Endothelial cell (in vitro differentiated cells): ENCODE measurements at regions not wholly inside any gene's neighbourhood (a gene's known extent, or its start where the extent isn't known, plus 50 kb on each side); places are given as distances from the start of the nearest gene placed in this dataset.

Experiments used
- DNase-seq: peaks from one replicate; pipeline ENCODE4 v3.0.0; 2021; ENCODE audit warnings: low spot score
- H3K27ac Mint-ChIP-seq: one replicate; pipeline ENCODE4 v1.8.0; 2021; ENCODE audit warnings: mixed read lengths, inconsistent platforms; ENCODE audit not compliant: unreplicated experiment
- H3K27me3 Mint-ChIP-seq: one replicate; pipeline ENCODE4 v1.8.0; 2021; ENCODE audit warnings: mild to moderate bottlenecking, moderate library complexity, mixed read lengths, inconsistent platforms; ENCODE audit not compliant: unreplicated experiment
- H3K36me3 Mint-ChIP-seq: one replicate; pipeline ENCODE4 v1.8.0; 2021; ENCODE audit warnings: mild to moderate bottlenecking, low read depth, mixed read lengths, inconsistent platforms; ENCODE audit not compliant: unreplicated experiment
- H3K4me1 Mint-ChIP-seq: one replicate; pipeline ENCODE4 v1.8.0; 2021; ENCODE audit warnings: mild to moderate bottlenecking, mixed read lengths, inconsistent platforms; ENCODE audit not compliant: unreplicated experiment
- H3K4me3 Mint-ChIP-seq: one replicate; pipeline ENCODE4 v1.8.0; 2021; ENCODE audit warnings: mild to moderate bottlenecking, mixed read lengths, inconsistent platforms; ENCODE audit not compliant: unreplicated experiment
- H3K9me3 Mint-ChIP-seq: one replicate; pipeline ENCODE4 v1.8.0; 2021; ENCODE audit warnings: mixed read lengths, inconsistent platforms; ENCODE audit not compliant: unreplicated experiment
- TF ChIP-seq, protein P1 (sequence below): fragments of 200-600 bp; sonication (generic); IDR thresholded peaks from one replicate; pipeline ENCODE4 v1.5.0; 2021; ENCODE audit warnings: antibody characterized with exemption; ENCODE audit not compliant: unreplicated experiment

DNA sequence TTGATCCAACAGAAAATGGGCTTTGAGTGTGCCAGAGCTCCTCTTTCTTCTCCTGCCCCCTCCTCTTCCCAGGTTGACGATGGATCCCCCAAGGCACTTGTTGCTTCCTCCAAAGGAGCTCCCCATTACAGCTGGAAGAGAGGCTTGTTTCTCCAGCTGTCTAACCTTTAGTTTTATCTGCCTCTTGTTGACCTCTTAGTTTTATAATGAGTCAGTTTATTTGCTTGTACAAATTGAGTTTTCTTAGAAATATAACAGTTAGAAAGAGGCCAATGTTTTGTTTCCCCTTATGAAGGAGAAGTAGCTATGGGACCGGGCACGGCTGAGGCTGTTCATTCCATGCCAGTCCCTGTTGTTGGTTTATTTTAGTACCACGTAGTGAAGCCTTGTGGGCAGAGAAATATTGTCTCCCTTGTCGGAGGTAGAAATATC is 158.2 kb downstream of the SPRY1 start:
- Mint-ChIP-seq H3K27ac (no peak overlapping the region), H3K36me3 (no peaks in the 10 kb centered on the region), H3K4me3 (no peak overlapping the region), H3K4me1 (peaks cover 38% of the 10 kb centered on the region), H3K9me3 (no peaks in the 10 kb centered on the region), H3K27me3 (peaks cover 3% of the 10 kb centered on the region)
- TF ChIP-seq, protein P1, sequence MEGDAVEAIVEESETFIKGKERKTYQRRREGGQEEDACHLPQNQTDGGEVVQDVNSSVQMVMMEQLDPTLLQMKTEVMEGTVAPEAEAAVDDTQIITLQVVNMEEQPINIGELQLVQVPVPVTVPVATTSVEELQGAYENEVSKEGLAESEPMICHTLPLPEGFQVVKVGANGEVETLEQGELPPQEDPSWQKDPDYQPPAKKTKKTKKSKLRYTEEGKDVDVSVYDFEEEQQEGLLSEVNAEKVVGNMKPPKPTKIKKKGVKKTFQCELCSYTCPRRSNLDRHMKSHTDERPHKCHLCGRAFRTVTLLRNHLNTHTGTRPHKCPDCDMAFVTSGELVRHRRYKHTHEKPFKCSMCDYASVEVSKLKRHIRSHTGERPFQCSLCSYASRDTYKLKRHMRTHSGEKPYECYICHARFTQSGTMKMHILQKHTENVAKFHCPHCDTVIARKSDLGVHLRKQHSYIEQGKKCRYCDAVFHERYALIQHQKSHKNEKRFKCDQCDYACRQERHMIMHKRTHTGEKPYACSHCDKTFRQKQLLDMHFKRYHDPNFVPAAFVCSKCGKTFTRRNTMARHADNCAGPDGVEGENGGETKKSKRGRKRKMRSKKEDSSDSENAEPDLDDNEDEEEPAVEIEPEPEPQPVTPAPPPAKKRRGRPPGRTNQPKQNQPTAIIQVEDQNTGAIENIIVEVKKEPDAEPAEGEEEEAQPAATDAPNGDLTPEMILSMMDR: no peak
- no peak for DNase-seq

DNA sequence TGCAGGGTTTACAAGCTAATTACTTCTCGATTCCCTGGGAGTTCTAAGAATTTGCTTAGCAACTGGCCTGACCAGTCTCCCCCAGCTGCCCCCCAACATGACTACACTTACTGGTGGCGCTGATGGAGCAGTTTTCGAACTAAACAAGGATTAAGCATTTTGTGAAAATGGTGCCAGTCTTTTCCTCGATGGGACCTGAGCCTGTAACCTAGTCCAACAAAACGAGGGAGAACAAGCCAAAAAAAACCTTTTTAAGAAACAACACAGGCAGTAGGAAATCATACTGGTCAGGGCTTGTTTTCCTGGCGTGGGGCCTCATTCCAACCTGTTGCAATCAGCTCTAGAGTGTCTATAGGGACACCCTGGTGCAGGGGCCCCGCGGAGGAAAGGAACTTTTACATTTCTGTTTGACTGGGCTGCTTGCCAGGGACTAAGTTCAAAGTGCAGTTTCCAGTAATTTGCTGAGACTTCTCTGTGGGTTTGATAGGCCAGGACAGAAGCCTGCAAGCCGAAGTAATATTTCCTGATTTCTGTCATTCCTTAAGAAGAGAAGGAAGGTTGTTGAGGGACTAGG is 158.7 kb downstream of the SPRY1 start:
- Mint-ChIP-seq H3K4me1 (peaks cover 38% of the 10 kb centered on the region), H3K9me3 (no peaks in the 10 kb centered on the region), H3K27ac (no peak overlapping the region), H3K27me3 (peaks cover 3% of the 10 kb centered on the region), H3K4me3 (no peak overlapping the region), H3K36me3 (no peaks in the 10 kb centered on the region)
- TF ChIP-seq, protein P1: no peak
- no peak for DNase-seq

DNA sequence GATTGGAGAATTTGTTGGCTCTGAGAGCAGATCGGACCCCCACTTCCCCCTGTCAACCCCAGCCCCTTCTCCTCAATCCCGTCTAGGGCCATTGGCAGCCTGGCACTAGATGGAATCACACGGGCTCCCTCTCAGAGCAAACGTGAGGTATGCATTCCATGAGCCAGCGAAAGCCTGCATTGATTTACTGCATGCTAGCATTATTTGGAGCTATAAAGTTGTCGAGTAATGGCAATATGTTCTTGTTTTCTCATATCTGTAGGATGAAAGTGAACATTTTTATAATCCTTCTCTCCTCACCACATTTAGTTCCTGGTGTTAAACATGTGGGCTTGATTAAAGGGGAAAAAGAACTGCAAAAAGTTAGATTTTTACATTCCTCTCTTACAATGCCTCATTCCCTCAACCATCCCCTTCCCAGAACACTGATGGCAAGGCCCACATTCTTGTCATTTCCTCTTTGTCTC is 159.2 kb downstream of the SPRY1 start:
- Mint-ChIP-seq H3K4me3 (no peak overlapping the region), H3K4me1 (peaks cover 34% of the 10 kb centered on the region), H3K27ac (no peak overlapping the region), H3K27me3 (no peaks in the 10 kb centered on the region), H3K36me3 (no peaks in the 10 kb centered on the region), H3K9me3 (no peaks in the 10 kb centered on the region)
- no peak for DNase-seq
- TF ChIP-seq, protein P1: no peak

DNA sequence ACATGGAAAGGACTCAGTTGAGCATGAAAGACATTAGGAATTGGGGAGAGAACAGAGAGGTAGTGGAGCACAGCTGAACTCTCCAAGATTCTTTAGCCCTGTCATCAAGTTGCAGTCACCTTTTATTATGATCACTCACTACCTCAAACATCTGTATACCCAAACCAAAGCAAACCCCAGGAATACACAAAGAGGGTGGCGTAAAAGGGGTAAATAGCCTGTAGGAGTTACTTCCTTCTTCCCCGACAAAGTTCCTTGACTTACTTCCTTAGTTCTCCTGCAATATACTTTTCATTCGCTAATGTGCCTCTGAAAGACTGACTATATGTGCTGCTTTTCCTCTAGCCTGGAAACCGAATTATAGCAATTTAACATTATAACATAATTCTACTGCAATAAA is 159.9 kb downstream of the SPRY1 start:
- TF ChIP-seq, protein P1: no peak
- H3K4me3 Mint-ChIP-seq: no peak overlapping the region
- no peak for DNase-seq
- H3K27me3 Mint-ChIP-seq: no peaks in the 10 kb centered on the region
- no peak overlapping the region for H3K27ac Mint-ChIP-seq
- H3K36me3 Mint-ChIP-seq: no peaks in the 10 kb centered on the region
- peaks cover 34% of the 10 kb centered on the region for H3K4me1 Mint-ChIP-seq
- no peaks in the 10 kb centered on the region for H3K9me3 Mint-ChIP-seq

DNA sequence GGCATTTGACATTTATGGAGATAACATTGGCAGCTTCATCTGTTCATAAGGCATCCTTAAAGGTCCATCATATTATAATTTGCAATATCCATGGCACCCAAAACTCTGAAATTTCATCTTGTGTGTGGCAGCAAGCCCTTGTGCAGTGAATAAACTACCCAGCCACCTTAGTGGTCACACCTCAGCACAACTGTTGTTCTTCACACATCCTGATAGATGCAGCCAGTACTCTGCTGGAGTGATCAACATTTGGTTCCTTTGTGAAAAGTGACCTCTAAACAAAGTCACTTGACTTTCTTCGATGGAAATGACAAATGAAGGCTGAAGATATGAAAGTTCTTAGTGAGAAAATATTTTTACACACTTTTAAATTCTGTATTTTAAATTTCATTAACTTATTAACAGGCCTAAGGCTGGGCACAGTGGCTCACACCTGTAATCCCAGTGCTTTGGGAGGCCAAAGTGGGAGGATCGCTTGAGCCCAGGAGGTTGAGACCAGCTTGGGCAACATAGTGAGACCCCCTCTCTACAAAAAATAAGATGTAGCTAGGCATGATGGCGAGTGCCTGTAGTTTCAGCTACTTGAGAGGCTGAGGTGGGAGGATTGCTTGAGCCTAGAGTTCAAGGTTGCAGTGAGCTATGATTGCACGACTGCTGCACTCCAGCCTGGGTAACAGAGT is 161.4 kb downstream of the SPRY1 start:
- no peaks in the 10 kb centered on the region for H3K9me3 Mint-ChIP-seq
- H3K36me3 Mint-ChIP-seq: no peaks in the 10 kb centered on the region
- H3K4me1 Mint-ChIP-seq: peaks cover 30% of the 10 kb centered on the region
- H3K27ac Mint-ChIP-seq: no peak overlapping the region
- TF ChIP-seq, protein P1: no peak
- no peaks in the 10 kb centered on the region for H3K27me3 Mint-ChIP-seq
- no peak overlapping the region for H3K4me3 Mint-ChIP-seq
- no peak for DNase-seq
